Fibroblast of lung (primary cell): ENCODE measurements at regions not wholly inside any gene's neighbourhood (a gene's known extent, or its start where the extent isn't known, plus 50 kb on each side); places are given as distances from the start of the nearest gene placed in this dataset.

Experiments used
- DNase-seq, 2 donors: peaks; one replicate each; pipeline versions ENCODE4 v3.0.0 to v3.0.0-alpha.2; 2010; ENCODE audit warnings: low read depth in 2 of 2
- H2AFZ ChIP-seq: 2 replicates; pipeline ENCODE4 v1.5.1; 2012; ENCODE audit warnings: low read length, control low read depth, inconsistent platforms
- H3K27ac ChIP-seq: 2 replicates; pipeline ENCODE4 v1.5.1; 2011; ENCODE audit warnings: low read length, control low read depth; ENCODE audit not compliant: insufficient read depth
- H3K27me3 ChIP-seq: 2 replicates; pipeline ENCODE4 v1.5.1; 2011; ENCODE audit warnings: mild to moderate bottlenecking, low read length; ENCODE audit not compliant: control insufficient read depth, insufficient read depth
- H3K36me3 ChIP-seq: 2 replicates; pipeline ENCODE4 v1.5.1; 2011; ENCODE audit warnings: low read length; ENCODE audit not compliant: control insufficient read depth, insufficient read depth
- H3K4me1 ChIP-seq: 2 replicates; pipeline ENCODE4 v1.5.1; 2011; ENCODE audit warnings: low read length; ENCODE audit not compliant: control insufficient read depth, insufficient read depth; ENCODE audit errors: extremely low read depth
- H3K4me2 ChIP-seq: 2 replicates; pipeline ENCODE4 v1.5.1; 2011; ENCODE audit warnings: low read length, control low read depth; ENCODE audit not compliant: insufficient read depth; ENCODE audit errors: extremely low read depth
- H3K4me3 ChIP-seq, 4 experiments: fragments of 200-600 bp in 1 of 4; sonication (generic) in 1 of 4; replicated peaks in 1 of 4; 2 replicates each; pipeline ENCODE4 v1.5.1; 2011 to 2016; ENCODE audit warnings: low read length in 4 of 4, low read depth in 3 of 4, mild to moderate bottlenecking in 3 of 4, control low read depth in 2 of 4, inconsistent platforms in 1 of 4, mixed read lengths in 1 of 4; ENCODE audit not compliant: insufficient read depth in 1 of 4; ENCODE audit errors: control extremely low read depth in 1 of 4
- H3K79me2 ChIP-seq: 2 replicates; pipeline ENCODE4 v1.5.1; 2012; ENCODE audit warnings: mild to moderate bottlenecking, low read length, inconsistent platforms; ENCODE audit not compliant: control insufficient read depth, insufficient read depth
- H3K9ac ChIP-seq: 2 replicates; pipeline ENCODE4 v1.5.1; 2011; ENCODE audit warnings: mild to moderate bottlenecking, low read length, control low read depth; ENCODE audit not compliant: insufficient read depth
- H3K9me3 ChIP-seq: 2 replicates; pipeline ENCODE4 v1.5.1; 2012; ENCODE audit warnings: low read depth, low read length; ENCODE audit not compliant: control insufficient read depth, insufficient read depth
- H4K20me1 ChIP-seq: 2 replicates; pipeline ENCODE4 v1.5.1; 2011; ENCODE audit warnings: low read length; ENCODE audit not compliant: control insufficient read depth, insufficient read depth; ENCODE audit errors: extremely low read depth
- EZH2 ChIP-seq: IDR thresholded peaks from 2 replicates; pipeline ENCODE4 v1.5.1; 2012; ENCODE audit warnings: low read length, control low read depth, mild to moderate bottlenecking; ENCODE audit errors: missing control alignments
- TF ChIP-seq, protein P1 (sequence below), 2 donors: IDR thresholded peaks in 1 of 2; conservative IDR thresholded peaks in 1 of 2; 1 replicate in 1 of 2; 2 replicates in 1 of 2; pipeline ENCODE4 v1.5.1; 2011 to 2012; ENCODE audit warnings: low read length in 2 of 2, control low read depth in 1 of 2, inconsistent platforms in 1 of 2, low read depth in 1 of 2, mild to moderate bottlenecking in 1 of 2

DNA sequence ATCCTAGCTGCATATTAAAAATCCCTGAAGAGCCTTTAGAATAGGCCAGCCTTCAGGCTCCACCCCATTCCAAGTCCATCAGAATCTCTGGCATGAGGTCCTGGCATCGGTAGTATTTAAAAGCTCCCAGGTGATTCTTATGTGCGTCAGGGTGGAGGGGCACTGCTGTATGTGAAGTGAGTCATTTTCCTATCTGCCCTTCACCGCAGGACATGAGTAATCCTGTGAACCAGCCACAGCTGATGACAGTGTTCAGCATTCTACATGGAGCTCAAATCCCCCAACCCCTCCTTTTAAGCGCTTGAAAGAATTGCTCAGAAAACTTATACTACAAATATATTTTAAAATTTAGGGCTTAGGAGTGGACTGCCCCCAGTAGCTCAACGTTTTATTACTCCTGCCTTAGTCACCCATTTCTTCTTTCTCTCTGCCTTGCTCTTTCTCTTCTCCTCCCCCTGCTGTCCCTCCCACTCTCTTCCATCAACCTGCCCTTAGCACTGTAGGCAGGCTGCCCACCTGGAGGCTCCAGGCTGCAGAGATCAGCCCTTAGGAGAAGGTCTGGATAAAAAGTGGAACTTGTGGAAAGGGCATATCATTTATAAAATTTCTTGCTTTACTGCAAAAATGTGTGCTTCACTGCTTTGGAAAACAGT, 73.8 kb upstream of the ZNF281 start:
- Histone ChIP-seq H3K27me3 (no peaks in the 10 kb centered on the region), H3K27ac (peak overlapping the region; percentile 34), H3K4me1 (peaks cover 9% of the 10 kb centered on the region), H3K79me2 (no peaks in the 10 kb centered on the region), H3K4me3 (no peak overlapping the region), H3K9me3 (no peaks in the 10 kb centered on the region), H2AFZ (no peak overlapping the region), H4K20me1 (no peaks in the 10 kb centered on the region), H3K9ac (no peak overlapping the region), H3K4me2 (peak overlapping the region; percentile 44), H3K36me3 (no peaks in the 10 kb centered on the region)
- TF ChIP-seq EZH2: no peak
- TF ChIP-seq, protein P1, sequence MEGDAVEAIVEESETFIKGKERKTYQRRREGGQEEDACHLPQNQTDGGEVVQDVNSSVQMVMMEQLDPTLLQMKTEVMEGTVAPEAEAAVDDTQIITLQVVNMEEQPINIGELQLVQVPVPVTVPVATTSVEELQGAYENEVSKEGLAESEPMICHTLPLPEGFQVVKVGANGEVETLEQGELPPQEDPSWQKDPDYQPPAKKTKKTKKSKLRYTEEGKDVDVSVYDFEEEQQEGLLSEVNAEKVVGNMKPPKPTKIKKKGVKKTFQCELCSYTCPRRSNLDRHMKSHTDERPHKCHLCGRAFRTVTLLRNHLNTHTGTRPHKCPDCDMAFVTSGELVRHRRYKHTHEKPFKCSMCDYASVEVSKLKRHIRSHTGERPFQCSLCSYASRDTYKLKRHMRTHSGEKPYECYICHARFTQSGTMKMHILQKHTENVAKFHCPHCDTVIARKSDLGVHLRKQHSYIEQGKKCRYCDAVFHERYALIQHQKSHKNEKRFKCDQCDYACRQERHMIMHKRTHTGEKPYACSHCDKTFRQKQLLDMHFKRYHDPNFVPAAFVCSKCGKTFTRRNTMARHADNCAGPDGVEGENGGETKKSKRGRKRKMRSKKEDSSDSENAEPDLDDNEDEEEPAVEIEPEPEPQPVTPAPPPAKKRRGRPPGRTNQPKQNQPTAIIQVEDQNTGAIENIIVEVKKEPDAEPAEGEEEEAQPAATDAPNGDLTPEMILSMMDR (conservative IDR thresholded peaks at IDR 0.05 in 1 of 2, IDR thresholded peaks at IDR 0.05 in 1 of 2; ENCODE audit: low read depth in 1 of 2, low read length in 2 of 2): no peak
- DNase-seq: peak; percentile 94 to 100

DNA sequence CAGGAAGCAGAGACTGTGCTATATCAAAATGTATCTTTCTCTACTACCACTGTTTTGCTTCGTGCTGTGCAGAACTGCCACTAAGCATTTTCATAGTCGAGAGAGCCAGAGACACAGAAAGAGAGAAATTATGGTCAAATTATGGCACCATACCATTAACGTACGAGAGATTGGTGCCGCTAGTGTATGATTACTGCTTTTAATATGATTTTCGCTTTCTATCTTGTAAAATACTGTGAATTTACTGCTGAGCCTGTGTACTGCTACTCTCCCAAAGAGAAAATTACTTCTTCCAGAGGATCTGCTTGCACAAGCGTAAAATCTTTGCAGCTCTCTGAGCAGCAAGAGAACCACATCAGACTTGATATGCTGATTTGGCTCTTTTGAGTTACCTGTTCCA, 71.1 kb upstream of the ZNF281 start:
- H3K4me1 ChIP-seq: peaks cover 9% of the 10 kb centered on the region
- no peaks in the 10 kb centered on the region for H4K20me1 ChIP-seq
- no peaks in the 10 kb centered on the region for H3K27me3 ChIP-seq
- H3K4me2 ChIP-seq: no peak overlapping the region
- no peak overlapping the region for H3K9ac ChIP-seq
- H3K79me2 ChIP-seq: no peaks in the 10 kb centered on the region
- H2AFZ ChIP-seq: no peak overlapping the region
- no peaks in the 10 kb centered on the region for H3K9me3 ChIP-seq
- H3K36me3 ChIP-seq: no peaks in the 10 kb centered on the region
- H3K27ac ChIP-seq: no peak overlapping the region
- no peak for DNase-seq
- TF ChIP-seq, protein P1 (conservative IDR thresholded peaks at IDR 0.05 in 1 of 2, IDR thresholded peaks at IDR 0.05 in 1 of 2; ENCODE audit: low read depth in 1 of 2, low read length in 2 of 2): no peak
- TF ChIP-seq EZH2: no peak
- H3K4me3 ChIP-seq: no peak overlapping the region

DNA sequence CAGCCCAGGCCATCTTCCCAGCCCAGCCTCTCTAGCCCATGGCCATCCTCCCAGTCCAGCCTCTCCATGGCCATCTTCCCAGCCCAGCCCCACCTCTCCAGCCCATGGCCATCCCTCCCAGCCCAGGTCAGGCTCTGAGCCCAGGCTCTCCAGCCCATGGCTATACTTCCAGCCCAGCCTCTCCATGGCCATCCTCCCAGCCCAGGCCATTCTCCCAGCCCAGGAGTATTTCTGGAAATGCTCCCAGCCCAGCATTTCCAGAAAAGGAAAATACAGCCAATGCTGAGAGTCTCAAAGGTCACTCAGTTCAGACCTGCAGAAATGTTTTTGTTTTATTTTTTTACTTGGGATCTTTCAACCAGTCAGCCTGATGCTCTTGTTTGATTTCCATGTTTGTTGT, 70.0 kb upstream of the ZNF281 start:
- Histone ChIP-seq H3K9me3 (no peaks in the 10 kb centered on the region), H3K9ac (no peak overlapping the region), H3K79me2 (no peaks in the 10 kb centered on the region), H4K20me1 (no peaks in the 10 kb centered on the region), H3K27ac (no peak overlapping the region), H3K27me3 (no peaks in the 10 kb centered on the region), H3K36me3 (no peaks in the 10 kb centered on the region), H3K4me1 (peaks cover 9% of the 10 kb centered on the region), H3K4me2 (no peak overlapping the region), H3K4me3 (no peak overlapping the region), H2AFZ (no peak overlapping the region)
- peak in 1 of 2 donors; percentile 40 for DNase-seq
- TF ChIP-seq, protein P1 (conservative IDR thresholded peaks at IDR 0.05 in 1 of 2, IDR thresholded peaks at IDR 0.05 in 1 of 2; ENCODE audit: low read depth in 1 of 2, low read length in 2 of 2): no peak
- TF ChIP-seq EZH2: no peak
